RWPE1 (cell line): ENCODE measurements at regions not wholly inside any gene's neighbourhood (a gene's known extent, or its start where the extent isn't known, plus 50 kb on each side); places are given as distances from the start of the nearest gene placed in this dataset.
A peak's percentile ranks its signal among the peaks of the same experiment; 100 is the strongest.

ENCODE experiments used
- CTCF ChIA-PET: fragments of 350-600 bp; sonication (Branson Sonifier 250); formaldehyde crosslinking; extraction: SDS; loops from one replicate; lab custom pipeline; 2021; lab: Yijun Ruan, JAX
- POLR2A ChIA-PET: fragments of 400-600 bp; formaldehyde crosslinking; extraction: SDS; loops from one replicate; lab custom pipeline; 2020; ENCODE audit warnings: antibody characterized with exemption; ENCODE audit not compliant: low non-redundant PET; lab: Yijun Ruan, JAX
- DNase-seq: peaks from one replicate; pipeline ENCODE4 v3.0.0; 2012; ENCODE audit warnings: low spot score
- H3K27ac ChIP-seq: fragments of 450-650 bp; 2 replicates; pipeline ENCODE4 v1.5.1; 2017
- CTCF ChIP-seq: fragments of 450-650 bp; conservative IDR thresholded peaks from 2 replicates; pipeline ENCODE4 v1.5.1; 2017; ENCODE audit warnings: low read depth, mild to moderate bottlenecking

GRCh38 chr20:21808863-21809664 lies 103.6 kb downstream of the PAX1 start:
- H3K27ac ChIP-seq: no peak overlapping the region
- POLR2A ChIA-PET: no interaction called here
- CTCF ChIA-PET: interaction anchor here (0.7 kb wide), 3 partner anchors 22 to 363 kb away, joined by 3 to 4 read pairs (median 3); no protein-coding TSS in a partner anchor
- DNase-seq: peak; percentile 5
- TF ChIP-seq CTCF: peak; percentile 71

DNA sequence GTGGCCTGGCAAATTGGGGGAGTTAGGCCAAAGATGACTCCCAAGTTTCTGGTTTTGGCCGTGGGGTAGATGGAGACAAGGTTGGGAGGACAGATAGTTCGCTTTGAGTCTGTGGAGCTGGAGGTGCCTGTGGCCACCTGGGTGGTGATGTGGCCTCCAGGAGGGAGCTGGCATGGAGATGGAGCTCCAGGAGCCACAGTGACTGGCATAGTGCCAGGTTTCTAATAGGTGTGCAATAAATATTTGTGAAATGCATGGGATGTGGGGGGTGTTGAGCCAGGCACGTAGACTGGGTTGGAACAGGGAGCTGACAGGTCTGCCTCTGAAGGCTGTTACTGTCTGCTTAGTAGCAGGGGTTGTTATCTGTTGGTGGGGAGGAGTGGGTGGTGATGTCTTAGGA lies 102.7 kb downstream of the PAX1 start:
- no peak for DNase-seq
- ChIA-PET CTCF (interaction anchor here (0.7 kb wide), 2 partner anchors 364 to 755 kb away, joined by 3 read pairs; no protein-coding TSS in a partner anchor), POLR2A (no interaction called here)
- no peak overlapping the region for H3K27ac ChIP-seq
- no peak for TF ChIP-seq CTCF

- TF ChIP-seq CTCF: no peak
- ChIA-PET CTCF (no interaction called here), POLR2A (no interaction called here)
- DNase-seq: no peak
- H3K27ac ChIP-seq: no peak overlapping the region
Measured at GRCh38 chr20:21804802-21805201, 99.3 kb downstream of the PAX1 start.

DNA sequence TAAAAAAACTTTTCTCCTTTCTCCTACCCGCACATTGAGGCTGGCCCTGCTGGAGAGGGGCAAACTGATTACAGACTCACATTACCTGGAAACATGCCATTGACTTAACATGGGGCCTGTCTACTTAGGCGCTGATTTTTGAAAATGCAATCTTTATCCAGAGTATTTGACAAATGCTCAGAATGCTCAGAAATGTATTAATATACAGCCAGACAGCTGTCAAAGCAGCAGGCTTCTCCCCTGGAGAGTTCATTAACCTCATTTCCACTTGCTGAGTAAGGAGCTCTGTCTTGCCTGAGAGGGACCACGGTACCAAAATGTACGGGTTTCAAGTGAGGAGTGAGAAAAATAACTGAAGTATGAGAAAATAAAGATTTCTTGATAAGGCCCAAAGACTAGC lies 95.7 kb downstream of the PAX1 start:
- no peak for TF ChIP-seq CTCF
- no peak for DNase-seq
- ChIA-PET POLR2A (no interaction called here), CTCF (interaction anchor here (0.6 kb wide), 1 partner anchor 57 kb away, joined by 3 read pairs; no protein-coding TSS in a partner anchor)
- no peak overlapping the region for H3K27ac ChIP-seq

DNA sequence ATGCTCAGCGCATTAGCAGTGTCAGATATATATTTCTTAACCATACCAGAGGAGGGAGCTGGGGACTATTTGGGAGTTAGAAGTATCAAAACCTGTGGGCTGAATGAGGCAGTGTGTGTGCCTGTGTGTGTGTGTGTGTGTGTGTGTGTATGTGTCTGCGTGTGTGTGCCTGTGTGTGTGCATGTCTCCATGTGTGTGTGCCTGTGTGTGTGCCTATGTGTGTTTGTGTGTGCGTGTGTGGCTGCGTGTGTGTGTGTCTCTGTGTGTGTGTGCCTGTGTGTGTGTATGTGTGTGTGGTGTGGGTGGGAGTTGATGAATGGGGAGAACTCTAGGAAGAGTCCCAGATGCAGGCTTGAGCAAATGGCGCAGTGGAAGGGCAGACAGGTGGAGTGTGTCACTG lies 92.9 kb downstream of the PAX1 start:
- CTCF ChIA-PET: interaction anchor here (0.7 kb wide), 1 partner anchor 298 kb away, joined by 5 read pairs; no protein-coding TSS in a partner anchor
- no peak for DNase-seq
- H3K27ac ChIP-seq: no peak overlapping the region
- TF ChIP-seq CTCF: no peak
- POLR2A ChIA-PET: no interaction called here

- DNase-seq: no peak
- CTCF ChIA-PET: no interaction called here
- POLR2A ChIA-PET: no interaction called here
- no peak overlapping the region for H3K27ac ChIP-seq
- no peak for TF ChIP-seq CTCF
Measured at GRCh38 chr20:21796059-21796458, 90.6 kb downstream of the PAX1 start.
